ENCODE measurements at regions not wholly inside any gene's neighbourhood (a gene's known extent, or its start where the extent isn't known, plus 50 kb on each side); places are given as distances from the start of the nearest gene placed in this dataset.
A peak's percentile ranks its signal among the peaks of the same experiment; 100 is the strongest.
"Not testable (repeated sequence)": the region's sequence is repeated elsewhere in the genome, so short reads cannot be mapped to it uniquely, and the experiment has no call there.

GRCh38 chr6:133807501-133807900 lies 81.4 kb upstream of the TCF21 start:
- no peak for DNase-seq
- H3K4me3 ChIP-seq, result no peak overlapping the region
- peaks cover 0 to 12% (median 0%) of the 10 kb centered on the region in 4 donors for H3K4me1 ChIP-seq
- no peaks in the 10 kb centered on the region for H3K27me3 ChIP-seq
- no peaks in the 10 kb centered on the region for H3K9me3 ChIP-seq
- no peak overlapping the region for H3K27ac ChIP-seq
- TF ChIP-seq CTCF (IDR thresholded peaks at IDR 0.05), result no peak
- H3K36me3 ChIP-seq, result no peaks in the 10 kb centered on the region
- intact Hi-C loops (cut with DNase I; ENCODE audit: low total_unique reads), result no loop called here

DNA sequence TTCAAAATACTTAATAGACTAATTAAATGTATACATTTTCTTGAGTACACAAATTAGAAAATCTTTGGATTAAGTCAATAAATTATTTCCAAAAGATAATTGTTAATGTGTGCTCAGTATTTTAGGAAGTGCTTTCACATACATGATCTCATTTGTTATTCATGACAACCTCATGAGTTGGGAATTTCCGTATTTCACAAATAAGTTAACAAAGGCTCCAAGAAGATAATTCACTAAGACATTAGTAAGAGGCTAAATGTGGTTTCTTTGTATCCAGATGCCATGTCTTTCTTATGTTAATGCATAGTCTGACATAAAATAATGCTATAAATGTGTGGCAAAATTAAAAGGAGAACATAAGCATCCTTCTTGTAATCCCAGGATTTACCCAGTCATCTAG lies 79.5 kb upstream of the TCF21 start:
- H3K4me3 ChIP-seq, result no peak overlapping the region
- H3K27ac ChIP-seq, result no peak overlapping the region
- no peaks in the 10 kb centered on the region for H3K9me3 ChIP-seq
- DNase-seq, result no peak
- intact Hi-C loops (cut with DNase I; ENCODE audit: low total_unique reads), result no loop called here
- H3K27me3 ChIP-seq, result no peaks in the 10 kb centered on the region
- no peak for TF ChIP-seq CTCF (IDR thresholded peaks at IDR 0.05)
- H3K4me1 ChIP-seq, result peaks cover 0 to 11% (median 0%) of the 10 kb centered on the region in 4 donors
- H3K36me3 ChIP-seq, result no peaks in the 10 kb centered on the region

DNA sequence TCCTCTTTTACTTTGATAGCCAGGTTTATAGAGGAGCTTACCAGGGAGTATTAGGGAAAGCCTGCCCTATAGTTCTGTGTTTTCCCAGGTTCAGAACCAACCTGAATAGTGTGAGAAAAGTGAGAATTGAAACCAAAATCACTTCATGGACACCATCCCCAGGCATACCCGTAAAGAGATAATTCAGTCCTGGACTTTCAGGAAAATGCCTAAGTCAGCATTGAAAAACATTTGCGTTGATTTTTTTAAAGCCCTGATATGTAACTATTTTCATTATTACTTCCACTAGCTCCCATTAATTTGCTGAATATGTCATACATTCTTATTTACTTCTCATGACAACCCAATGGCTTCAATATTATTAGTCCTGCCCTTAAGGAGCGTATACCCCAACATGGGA lies 77.4 kb upstream of the TCF21 start:
- H3K27ac ChIP-seq, result no peak overlapping the region
- peaks cover 0 to 26% (median 0%) of the 10 kb centered on the region in 4 donors for H3K4me1 ChIP-seq
- no peak for DNase-seq
- H3K27me3 ChIP-seq, result no peaks in the 10 kb centered on the region
- H3K9me3 ChIP-seq, result no peaks in the 10 kb centered on the region
- no peaks in the 10 kb centered on the region for H3K36me3 ChIP-seq
- intact Hi-C loops (cut with DNase I; ENCODE audit: low total_unique reads), result no loop called here
- no peak for TF ChIP-seq CTCF (IDR thresholded peaks at IDR 0.05)
- no peak overlapping the region for H3K4me3 ChIP-seq

- intact Hi-C loops (cut with DNase I; ENCODE audit: low total_unique reads); H3K9me3 ChIP-seq; H3K27ac ChIP-seq; DNase-seq; H3K4me3 ChIP-seq; H3K27me3 ChIP-seq; H3K36me3 ChIP-seq: not testable (repeated sequence)
- H3K4me1 ChIP-seq, result peaks cover 0 to 30% (median 0%) of the 10 kb centered on the region in 4 donors
Observed at GRCh38 chr6:133812446-133812845, 76.5 kb upstream of the TCF21 start.

DNA sequence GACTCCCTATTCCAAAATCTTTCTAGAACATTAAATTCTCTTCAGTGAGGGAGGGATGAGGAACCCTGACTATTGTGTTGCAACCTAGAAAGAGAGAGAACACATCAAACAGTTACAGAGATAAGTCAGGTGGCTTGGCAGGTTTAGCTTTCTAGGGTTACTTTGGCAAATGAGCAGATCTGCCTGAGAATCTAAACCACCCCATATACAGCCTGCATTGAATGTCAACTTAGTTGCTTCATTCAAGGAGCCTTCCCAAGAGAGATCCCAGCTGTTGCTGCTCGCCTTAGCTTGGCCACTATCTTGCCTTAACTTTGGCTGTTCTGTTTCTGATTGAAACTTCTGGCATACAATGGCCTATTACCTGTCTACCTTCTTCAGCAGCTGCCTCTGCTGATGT lies 74.7 kb upstream of the TCF21 start:
- Histone ChIP-seq H3K4me3 (no peak overlapping the region), H3K27ac (no peak overlapping the region), H3K9me3 (no peaks in the 10 kb centered on the region), H3K36me3 (no peaks in the 10 kb centered on the region), H3K4me1 (peaks cover 0 to 30% (median 0%) of the 10 kb centered on the region in 4 donors), H3K27me3 (no peaks in the 10 kb centered on the region)
- no peak for TF ChIP-seq CTCF (IDR thresholded peaks at IDR 0.05)
- DNase-seq, result no peak
- intact Hi-C loops (cut with DNase I; ENCODE audit: low total_unique reads), result no loop called here

- no peak for TF ChIP-seq CTCF (IDR thresholded peaks at IDR 0.05)
- intact Hi-C loops (cut with DNase I; ENCODE audit: low total_unique reads), result no loop called here
- Histone ChIP-seq H3K9me3 (no peaks in the 10 kb centered on the region), H3K4me3 (no peak overlapping the region), H3K36me3 (no peaks in the 10 kb centered on the region), H3K27ac (no peak overlapping the region), H3K4me1 (peaks cover 0 to 30% (median 0%) of the 10 kb centered on the region in 4 donors), H3K27me3 (no peaks in the 10 kb centered on the region)
- peak in 1 of 2 donors; percentile 36 for DNase-seq
Observed at GRCh38 chr6:133814797-133815196, 74.1 kb upstream of the TCF21 start.

All from tibial artery (tissue), 4 donors.